BJ (cell line): ENCODE measurements at regions not wholly inside any gene's neighbourhood (a gene's known extent, or its start where the extent isn't known, plus 50 kb on each side); places are given as distances from the start of the nearest gene placed in this dataset.
"Not testable (repeated sequence)": the region's sequence is repeated elsewhere in the genome, so short reads cannot be mapped to it uniquely, and the experiment has no call there.

ENCODE experiments used
- CTCF ChIA-PET: fragments of 350-600 bp; formaldehyde crosslinking; extraction: SDS; loops from one replicate; lab custom pipeline; 2021; ENCODE audit warnings: antibody characterized with exemption, inconsistent platforms; lab: Yijun Ruan, JAX
- POLR2A ChIA-PET: fragments of 300-600 bp; sonication (Branson Sonifier 250); formaldehyde crosslinking; extraction: SDS; loops from one replicate; lab custom pipeline; 2021; ENCODE audit warnings: antibody characterized with exemption; lab: Charles Lee
- DNase-seq: peaks from one replicate; pipeline ENCODE4 v3.0.0-alpha.2; 2011; ENCODE audit warnings: low read depth
- H3K27me3 ChIP-seq: 2 replicates; pipeline ENCODE4 v1.6.0; 2011; ENCODE audit warnings: low read length; ENCODE audit not compliant: control insufficient read depth, insufficient read depth
- H3K36me3 ChIP-seq: 2 replicates; pipeline ENCODE4 v1.5.1; 2011; ENCODE audit warnings: low read length; ENCODE audit not compliant: control insufficient read depth, insufficient read depth
- H3K4me3 ChIP-seq: 2 replicates; pipeline ENCODE4 v1.5.1; 2011; ENCODE audit warnings: low read depth, mild to moderate bottlenecking, control low read depth, low read length
- TF ChIP-seq, protein P1 (sequence below): IDR thresholded peaks from 2 replicates; pipeline ENCODE4 v1.5.1; 2011; ENCODE audit warnings: low read depth, mild to moderate bottlenecking, control low read depth, inconsistent platforms, low read length, moderate library complexity; ENCODE audit not compliant: insufficient read depth

DNA sequence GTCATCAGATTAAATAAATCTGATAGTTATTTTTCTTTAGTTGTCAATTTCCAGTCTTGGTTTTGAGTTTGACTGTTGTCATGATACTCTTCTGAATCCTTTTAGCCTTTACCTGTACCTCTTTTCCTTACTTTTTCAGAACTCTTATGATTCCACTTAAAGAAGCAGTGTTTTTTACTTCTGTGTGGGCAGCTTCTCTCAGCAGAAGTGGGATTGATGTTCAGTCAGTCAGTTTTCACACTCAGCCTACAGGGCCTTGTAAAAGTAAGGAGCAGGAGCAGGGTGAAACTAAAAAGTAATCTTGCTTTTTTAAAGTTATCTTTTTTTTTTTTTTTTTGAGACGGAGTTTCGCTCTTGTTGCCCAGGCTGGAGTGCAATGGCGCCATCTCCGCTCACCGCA is 75.1 kb downstream of the HAUS1 start:
- ChIA-PET CTCF (no interaction called here), POLR2A (no interaction called here)
- TF ChIP-seq, protein P1, sequence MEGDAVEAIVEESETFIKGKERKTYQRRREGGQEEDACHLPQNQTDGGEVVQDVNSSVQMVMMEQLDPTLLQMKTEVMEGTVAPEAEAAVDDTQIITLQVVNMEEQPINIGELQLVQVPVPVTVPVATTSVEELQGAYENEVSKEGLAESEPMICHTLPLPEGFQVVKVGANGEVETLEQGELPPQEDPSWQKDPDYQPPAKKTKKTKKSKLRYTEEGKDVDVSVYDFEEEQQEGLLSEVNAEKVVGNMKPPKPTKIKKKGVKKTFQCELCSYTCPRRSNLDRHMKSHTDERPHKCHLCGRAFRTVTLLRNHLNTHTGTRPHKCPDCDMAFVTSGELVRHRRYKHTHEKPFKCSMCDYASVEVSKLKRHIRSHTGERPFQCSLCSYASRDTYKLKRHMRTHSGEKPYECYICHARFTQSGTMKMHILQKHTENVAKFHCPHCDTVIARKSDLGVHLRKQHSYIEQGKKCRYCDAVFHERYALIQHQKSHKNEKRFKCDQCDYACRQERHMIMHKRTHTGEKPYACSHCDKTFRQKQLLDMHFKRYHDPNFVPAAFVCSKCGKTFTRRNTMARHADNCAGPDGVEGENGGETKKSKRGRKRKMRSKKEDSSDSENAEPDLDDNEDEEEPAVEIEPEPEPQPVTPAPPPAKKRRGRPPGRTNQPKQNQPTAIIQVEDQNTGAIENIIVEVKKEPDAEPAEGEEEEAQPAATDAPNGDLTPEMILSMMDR = no peak
- DNase-seq = no peak
- Histone ChIP-seq H3K4me3 (no peak overlapping the region), H3K27me3 (no peaks in the 10 kb centered on the region), H3K36me3 (no peaks in the 10 kb centered on the region)

GRCh38 chr18:46182633-46183358 is 78.6 kb downstream of the HAUS1 start:
- CTCF ChIA-PET = interaction anchor here (0.8 to 3.0 kb wide), 3 partner anchors 10 to 34 kb away, joined by 3 to 23 read pairs (median 3); a partner anchor contains a TSS
- POLR2A ChIA-PET = interaction anchor here (0.6 kb wide), 1 partner anchor 27 kb away, joined by 5 read pairs; no protein-coding TSS in a partner anchor
- DNase-seq = no peak

DNA sequence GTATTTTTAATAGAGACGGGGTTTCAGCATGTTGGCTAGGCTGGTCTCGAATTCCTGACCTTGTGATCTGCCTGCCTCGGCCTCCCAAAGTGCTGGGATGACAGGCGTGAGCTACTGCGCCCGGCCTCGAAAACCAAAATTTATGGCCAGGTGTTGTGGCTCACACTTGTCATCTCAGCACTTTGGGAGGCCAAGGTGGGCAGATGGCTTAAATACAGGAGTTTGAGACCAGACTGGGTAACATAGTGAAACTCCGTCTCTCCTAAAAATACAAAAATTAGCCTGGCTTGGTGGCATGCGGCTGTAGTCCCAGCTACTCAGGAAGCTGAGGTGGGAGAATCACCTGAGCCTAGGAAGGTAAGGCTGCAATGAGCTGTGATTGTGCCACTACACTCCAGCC is 80.1 kb downstream of the HAUS1 start:
- H3K36me3 ChIP-seq, H3K27me3 ChIP-seq, POLR2A ChIA-PET, DNase-seq, H3K4me3 ChIP-seq: not testable (repeated sequence)
- CTCF ChIA-PET = interaction anchor here (0.9 to 2.5 kb wide), 2 partner anchors 11 to 36 kb away, joined by 3 to 11 read pairs; a partner anchor contains a TSS

More at GRCh38 chr18:46182633-46183358, 78.6 kb downstream of the HAUS1 start:
- Histone ChIP-seq H3K36me3 (no peaks in the 10 kb centered on the region), H3K27me3 (no peaks in the 10 kb centered on the region), H3K4me3 (no peak overlapping the region)
- TF ChIP-seq, protein P1 = no peak

GRCh38 chr18:46184727-46185126 is 80.5 kb downstream of the HAUS1 start:
- CTCF ChIA-PET = interaction anchor here (0.9 to 2.5 kb wide), 3 partner anchors 11 to 102 kb away, joined by 3 to 11 read pairs (median 3); a partner anchor contains a TSS
- no peak overlapping the region for H3K4me3 ChIP-seq
- H3K27me3 ChIP-seq = no peaks in the 10 kb centered on the region
- POLR2A ChIA-PET = no interaction called here
- no peak for DNase-seq
- TF ChIP-seq, protein P1 = no peak
- H3K36me3 ChIP-seq = no peaks in the 10 kb centered on the region

GRCh38 chr18:46190667-46191066 is 86.5 kb downstream of the HAUS1 start:
- no peak for DNase-seq
- H3K36me3 ChIP-seq = no peaks in the 10 kb centered on the region
- ChIA-PET CTCF (interaction anchor here (2.8 kb wide), 1 partner anchor 17 kb away, joined by 12 read pairs; a partner anchor contains a TSS), POLR2A (no interaction called here)
- no peak overlapping the region for H3K4me3 ChIP-seq
- TF ChIP-seq, protein P1 = no peak
- H3K27me3 ChIP-seq = no peaks in the 10 kb centered on the region
